Sigmoid colon (tissue), 6 donors: ENCODE measurements at regions not wholly inside any gene's neighbourhood (a gene's known extent, or its start where the extent isn't known, plus 50 kb on each side); places are given as distances from the start of the nearest gene placed in this dataset.

Experiments
- DNase-seq: peaks from one replicate; pipeline ENCODE4 v3.0.0-alpha.2; 2019
- H3K27ac ChIP-seq, 4 donors: fragments of 200-600 bp; sonication (generic); one replicate each; pipeline ENCODE4 v1.5.1; 2016 to 2019; ENCODE audit warnings: mild to moderate bottlenecking in 1 of 4
- H3K27me3 ChIP-seq, 3 donors: fragments of 200-600 bp; sonication (generic); one replicate each; pipeline ENCODE4 v1.5.1; 2019; ENCODE audit warnings: mild to moderate bottlenecking in 1 of 3
- H3K36me3 ChIP-seq, 4 donors: fragments of 200-600 bp; sonication (generic); one replicate each; pipeline ENCODE4 v1.5.1; 2016 to 2019
- H3K4me1 ChIP-seq, 4 donors: fragments of 200-600 bp; sonication (generic); one replicate each; pipeline ENCODE4 v1.5.1; 2017 to 2019
- H3K4me3 ChIP-seq, 4 donors: fragments of 200-600 bp; sonication (generic); one replicate each; pipeline ENCODE4 v1.5.1; 2017 to 2019; ENCODE audit warnings: mild to moderate bottlenecking in 2 of 4, moderate library complexity in 1 of 4
- H3K9me3 ChIP-seq, 4 donors: fragments of 200-600 bp in 3 of 4; sonication (generic) in 3 of 4; one replicate each; pipeline versions ENCODE4 v1.5.1 to v1.6.1; 2013 to 2019
- CTCF ChIP-seq, 4 experiments: fragments of 450-650 bp in 3 of 4; fragments of 200-600 bp in 1 of 4; IDR thresholded peaks; one replicate each; pipeline ENCODE4 v1.5.1; 2016 to 2019; ENCODE audit warnings: antibody characterized with exemption in 4 of 4, mild to moderate bottlenecking in 3 of 4, moderate library complexity in 2 of 4
- EP300 ChIP-seq, 4 donors: sonication (generic); formaldehyde crosslinking; IDR thresholded peaks; one replicate each; pipeline ENCODE4 v1.6.1; 2017; ENCODE audit warnings: antibody characterized with exemption in 4 of 4
- POLR2A ChIP-seq, 2 donors: fragments of 450-650 bp; IDR thresholded peaks; one replicate each; pipeline ENCODE4 v1.6.1; 2016; ENCODE audit warnings: antibody characterized with exemption in 2 of 2, mild to moderate bottlenecking in 2 of 2, moderate library complexity in 2 of 2
- POLR2AphosphoS5 ChIP-seq, 4 donors: sonication (generic); formaldehyde crosslinking; IDR thresholded peaks; one replicate each; pipeline ENCODE4 v1.6.1; 2017; ENCODE audit warnings: antibody characterized with exemption in 4 of 4
- WGBS, 2 donors: extraction: QIAGEN DNeasy Blood & Tissue Kit; methylation state at CpG; one replicate each; pipeline ENCODE4 v1.1.7; 2013; 5-methylcytosine and 5-hydroxymethylcytosine counted together
- intact Hi-C: fragments of 100-400 bp; cut with DNase I; formaldehyde crosslinking; loops from one replicate; pipeline ENCODE4 v1.15.1; 2023
- donor health status: healthy with polysubstance abuse.
- donor health status: healthy.

DNA sequence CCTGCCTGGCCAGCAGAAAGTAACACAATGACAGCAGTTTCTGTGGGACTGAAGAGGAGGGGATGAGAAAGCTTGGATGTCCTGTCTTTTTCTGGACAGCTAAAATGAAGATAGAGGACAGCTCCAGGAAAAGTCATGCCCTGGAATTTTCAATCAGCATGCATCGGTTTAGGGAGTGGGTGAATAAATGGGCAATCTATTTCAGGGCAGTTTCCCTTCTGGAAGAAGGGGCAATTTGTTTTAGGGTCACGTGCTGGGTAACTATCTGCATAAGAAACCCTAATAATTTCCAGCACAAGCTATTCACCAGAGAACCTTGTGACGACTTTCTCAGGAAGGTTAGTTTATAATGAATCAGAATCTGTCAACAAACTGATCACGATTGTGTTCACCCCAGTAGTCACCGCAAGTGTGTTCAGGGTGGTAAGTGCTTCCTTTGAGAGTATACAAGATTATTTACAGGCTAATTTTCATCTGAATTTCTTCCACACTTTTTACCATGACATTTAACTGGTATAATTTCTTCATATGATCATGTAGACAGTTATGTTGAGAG lies 318.0 kb upstream of the GBE1 start:
- no peak for TF ChIP-seq EP300 (IDR thresholded peaks at IDR 0.05)
- TF ChIP-seq CTCF (IDR thresholded peaks at IDR 0.05) = no peak
- no peak for TF ChIP-seq POLR2A (IDR thresholded peaks at IDR 0.05)
- TF ChIP-seq POLR2AphosphoS5 (IDR thresholded peaks at IDR 0.05) = no peak
- WGBS, 2 donors = 61 to 73% methylated on average over 5 of the region's 5 CpGs
- H3K36me3 ChIP-seq = no peaks in the 10 kb centered on the region
- H3K9me3 ChIP-seq = no peaks in the 10 kb centered on the region
- H3K27me3 ChIP-seq = no peaks in the 10 kb centered on the region
- no peak for DNase-seq
- no peak overlapping the region for H3K4me3 ChIP-seq
- no peaks in the 10 kb centered on the region for H3K4me1 ChIP-seq
- no peak overlapping the region for H3K27ac ChIP-seq
- intact Hi-C loops = no loop called here

DNA sequence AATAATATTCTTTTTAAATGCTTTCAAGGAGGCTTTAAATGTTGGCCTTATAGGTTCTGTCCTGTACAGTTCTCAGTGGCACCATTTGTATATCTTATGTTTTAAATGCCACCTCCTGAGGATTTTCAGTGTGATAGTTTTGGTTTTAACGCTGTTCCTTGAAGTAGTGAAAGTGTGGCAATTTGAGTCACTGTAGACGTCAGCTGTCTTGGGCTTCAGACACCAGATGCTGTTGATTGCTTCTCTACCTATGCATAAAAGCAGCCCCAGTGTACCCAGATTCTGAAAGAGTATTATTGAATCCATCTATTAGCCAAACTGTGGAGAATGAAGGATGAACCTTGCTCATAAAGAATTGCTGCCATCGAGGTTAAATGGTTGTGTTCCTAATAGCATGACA lies 316.8 kb upstream of the GBE1 start:
- no peak overlapping the region for H3K4me3 ChIP-seq
- DNase-seq = no peak
- no peaks in the 10 kb centered on the region for H3K4me1 ChIP-seq
- WGBS, 2 donors = 67 to 82% methylated on average over 3 of the region's 3 CpGs
- no peak for TF ChIP-seq POLR2AphosphoS5 (IDR thresholded peaks at IDR 0.05)
- no peak for TF ChIP-seq POLR2A (IDR thresholded peaks at IDR 0.05)
- no peak for TF ChIP-seq EP300 (IDR thresholded peaks at IDR 0.05)
- no peak for TF ChIP-seq CTCF (IDR thresholded peaks at IDR 0.05)
- H3K27ac ChIP-seq = no peak overlapping the region
- no peaks in the 10 kb centered on the region for H3K36me3 ChIP-seq
- no peaks in the 10 kb centered on the region for H3K9me3 ChIP-seq
- intact Hi-C loops = no loop called here
- H3K27me3 ChIP-seq = no peaks in the 10 kb centered on the region

DNA sequence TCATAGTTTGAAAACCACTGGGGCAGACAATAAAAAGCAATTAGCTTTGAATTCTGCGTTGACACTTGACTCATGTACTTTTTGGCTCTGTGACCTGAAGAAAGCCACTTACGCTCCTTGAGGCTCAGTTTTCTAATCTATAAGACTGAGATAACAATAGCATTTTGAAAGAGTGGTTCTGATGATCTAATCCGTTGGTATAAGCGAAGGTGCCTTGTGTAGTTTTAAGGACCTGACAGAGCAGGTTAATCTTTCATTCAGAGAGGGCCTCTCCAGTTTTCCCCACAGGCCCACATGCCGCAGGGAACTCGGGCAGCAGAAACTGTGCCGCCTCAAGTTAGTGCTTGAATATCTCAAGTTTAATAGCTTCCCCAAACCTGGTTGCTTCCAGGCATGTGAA lies 306.0 kb upstream of the GBE1 start:
- no peak for TF ChIP-seq POLR2AphosphoS5 (IDR thresholded peaks at IDR 0.05)
- no peak for TF ChIP-seq EP300 (IDR thresholded peaks at IDR 0.05)
- TF ChIP-seq POLR2A (IDR thresholded peaks at IDR 0.05) = no peak
- TF ChIP-seq CTCF (IDR thresholded peaks at IDR 0.05) = no peak
- Histone ChIP-seq H3K27me3 (no peaks in the 10 kb centered on the region), H3K27ac (no peak overlapping the region), H3K4me3 (no peak overlapping the region), H3K4me1 (no peaks in the 10 kb centered on the region), H3K9me3 (no peaks in the 10 kb centered on the region), H3K36me3 (no peaks in the 10 kb centered on the region)
- DNase-seq = no peak
- WGBS, 2 donors = 38 to 72% methylated on average over 7 of the region's 7 CpGs
- intact Hi-C loops = no loop called here

DNA sequence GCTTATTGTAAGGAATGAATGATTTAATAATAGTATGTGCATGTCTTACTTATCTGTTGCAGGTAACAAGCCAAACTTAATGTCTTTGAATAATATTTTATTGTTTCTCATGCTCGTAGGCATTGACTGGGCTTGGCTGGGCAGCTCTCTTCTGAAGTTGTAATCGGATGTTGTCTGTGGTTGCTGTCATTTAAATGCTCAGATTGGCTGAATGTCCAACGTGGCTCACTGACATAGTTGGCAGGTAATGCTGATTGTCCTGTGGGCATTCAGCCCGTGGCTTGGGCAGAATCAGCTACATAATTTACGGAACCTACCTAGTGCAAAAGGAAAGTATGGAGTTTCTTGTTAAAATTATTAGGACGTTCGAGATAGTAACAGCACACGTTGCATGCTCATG lies 297.4 kb upstream of the GBE1 start:
- Histone ChIP-seq H3K4me3 (no peak overlapping the region), H3K27ac (no peak overlapping the region), H3K4me1 (peaks cover 0 to 3% (median 0%) of the 10 kb centered on the region in 4 donors), H3K36me3 (no peaks in the 10 kb centered on the region), H3K27me3 (no peaks in the 10 kb centered on the region), H3K9me3 (no peaks in the 10 kb centered on the region)
- TF ChIP-seq POLR2AphosphoS5 (IDR thresholded peaks at IDR 0.05) (no peak), EP300 (IDR thresholded peaks at IDR 0.05) (no peak), CTCF (IDR thresholded peaks at IDR 0.05) (no peak), POLR2A (IDR thresholded peaks at IDR 0.05) (no peak)
- no peak for DNase-seq
- intact Hi-C loops = no loop called here
- WGBS, 2 donors = 75 to 86% methylated on average over 8 of the region's 8 CpGs

DNA sequence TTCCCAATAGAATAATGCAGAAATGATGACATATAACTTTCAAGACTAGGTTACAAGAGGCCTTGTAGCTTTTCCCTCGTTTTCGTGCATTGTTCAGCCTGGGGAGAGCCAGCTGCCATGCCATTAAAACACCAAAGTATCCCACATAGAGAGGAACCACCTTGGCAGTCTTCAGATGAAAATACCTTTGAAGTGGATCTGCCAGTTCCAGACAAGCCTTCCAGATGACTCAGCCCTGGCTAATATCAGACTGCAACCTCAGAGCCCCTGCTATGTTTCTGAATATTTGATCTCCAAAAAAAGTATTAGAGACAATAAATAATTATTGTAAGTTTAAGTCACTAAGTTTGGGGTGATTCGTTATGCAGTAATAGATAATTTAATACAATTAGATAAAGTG lies 294.3 kb upstream of the GBE1 start:
- intact Hi-C loops = no loop called here

More for the DNA sequence above, 294.3 kb upstream of the GBE1 start:
- Histone ChIP-seq H3K4me3 (no peak overlapping the region), H3K36me3 (no peaks in the 10 kb centered on the region), H3K4me1 (peaks cover 0 to 3% (median 0%) of the 10 kb centered on the region in 4 donors), H3K27ac (no peak overlapping the region), H3K9me3 (no peaks in the 10 kb centered on the region), H3K27me3 (no peaks in the 10 kb centered on the region)
- 59 to 72% methylated on average over 3 of the region's 3 CpGs for WGBS, 2 donors
- DNase-seq = no peak
- TF ChIP-seq POLR2A (IDR thresholded peaks at IDR 0.05) = no peak
- TF ChIP-seq POLR2AphosphoS5 (IDR thresholded peaks at IDR 0.05) = no peak
- no peak for TF ChIP-seq EP300 (IDR thresholded peaks at IDR 0.05)
- TF ChIP-seq CTCF (IDR thresholded peaks at IDR 0.05) = no peak
